ENCODE measurements at regions not wholly inside any gene's neighbourhood (a gene's known extent, or its start where the extent isn't known, plus 50 kb on each side); places are given as distances from the start of the nearest gene placed in this dataset.

DNA sequence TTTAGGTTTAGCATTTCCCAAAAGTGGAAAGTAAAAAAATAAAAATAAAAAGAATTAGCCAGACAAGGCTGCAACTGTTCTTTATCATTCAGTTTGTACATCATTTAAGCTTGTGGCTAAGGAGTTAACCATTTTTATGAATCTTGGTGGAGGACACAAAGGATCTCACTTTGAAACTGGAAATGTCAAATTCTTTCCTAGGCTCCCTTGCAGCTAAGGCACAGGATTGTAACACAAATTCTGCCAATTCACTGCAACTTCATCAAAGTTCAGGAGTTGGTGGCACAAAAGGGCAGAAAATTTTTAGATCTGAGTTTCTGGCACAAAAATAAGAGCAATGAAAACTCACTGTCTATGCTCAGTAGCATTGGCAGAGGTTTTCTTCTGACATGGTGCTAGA lies 211.2 kb upstream of the SYT10 start:
- Histone ChIP-seq H3K36me3 (no peaks in the 10 kb centered on the region), H3K27ac (no peak overlapping the region), H3K9me3 (peaks cover 0 to 11% (median 0%) of the 10 kb centered on the region in 12 donors), H3K27me3 (no peaks in the 10 kb centered on the region), H3K4me3 (no peak overlapping the region), H3K4me1 (no peaks in the 10 kb centered on the region)
- DNase-seq (no peak), ATAC-seq (no peak)
- TF ChIP-seq POLR2A (IDR thresholded peaks at IDR 0.05), result no peak
- TF ChIP-seq, protein P1, sequence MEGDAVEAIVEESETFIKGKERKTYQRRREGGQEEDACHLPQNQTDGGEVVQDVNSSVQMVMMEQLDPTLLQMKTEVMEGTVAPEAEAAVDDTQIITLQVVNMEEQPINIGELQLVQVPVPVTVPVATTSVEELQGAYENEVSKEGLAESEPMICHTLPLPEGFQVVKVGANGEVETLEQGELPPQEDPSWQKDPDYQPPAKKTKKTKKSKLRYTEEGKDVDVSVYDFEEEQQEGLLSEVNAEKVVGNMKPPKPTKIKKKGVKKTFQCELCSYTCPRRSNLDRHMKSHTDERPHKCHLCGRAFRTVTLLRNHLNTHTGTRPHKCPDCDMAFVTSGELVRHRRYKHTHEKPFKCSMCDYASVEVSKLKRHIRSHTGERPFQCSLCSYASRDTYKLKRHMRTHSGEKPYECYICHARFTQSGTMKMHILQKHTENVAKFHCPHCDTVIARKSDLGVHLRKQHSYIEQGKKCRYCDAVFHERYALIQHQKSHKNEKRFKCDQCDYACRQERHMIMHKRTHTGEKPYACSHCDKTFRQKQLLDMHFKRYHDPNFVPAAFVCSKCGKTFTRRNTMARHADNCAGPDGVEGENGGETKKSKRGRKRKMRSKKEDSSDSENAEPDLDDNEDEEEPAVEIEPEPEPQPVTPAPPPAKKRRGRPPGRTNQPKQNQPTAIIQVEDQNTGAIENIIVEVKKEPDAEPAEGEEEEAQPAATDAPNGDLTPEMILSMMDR (IDR thresholded peaks at IDR 0.05), result no peak
- intact Hi-C loops (cut with DNase I), result no loop called here

DNA sequence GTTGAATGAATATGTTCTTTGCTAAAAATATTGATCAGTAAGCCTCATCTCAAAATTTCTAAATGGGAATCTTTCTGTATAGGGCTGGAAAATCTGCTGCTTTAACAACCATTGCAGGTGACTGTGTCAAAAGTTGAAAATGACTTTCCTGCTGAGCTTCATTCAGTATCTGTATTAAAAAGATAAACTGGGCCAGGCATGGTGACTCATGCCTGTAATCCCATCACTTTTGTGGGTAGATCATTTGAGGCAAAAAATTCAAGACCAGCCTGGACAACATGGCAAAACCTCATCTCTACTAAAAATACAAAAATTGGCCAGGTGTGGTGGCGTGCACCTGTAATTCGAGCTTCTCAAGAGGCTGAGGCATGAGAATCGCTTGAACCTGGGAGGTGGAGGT lies 213.7 kb upstream of the SYT10 start:
- ATAC-seq, result no peak
- Histone ChIP-seq H3K27ac (no peak overlapping the region), H3K27me3 (no peaks in the 10 kb centered on the region), H3K4me3 (no peak overlapping the region), H3K4me1 (no peaks in the 10 kb centered on the region), H3K9me3 (peaks cover 0 to 11% (median 0%) of the 10 kb centered on the region in 12 donors), H3K36me3 (no peaks in the 10 kb centered on the region)
- intact Hi-C loops (cut with DNase I), result no loop called here
- WGBS, 4 donors, result 85 to 90% (median 85%) methylated on average over 3 of the region's 3 CpGs
- TF ChIP-seq, protein P1 (IDR thresholded peaks at IDR 0.05), result no peak
- no peak for TF ChIP-seq POLR2A (IDR thresholded peaks at IDR 0.05)
- no peak for DNase-seq

- WGBS, 4 donors, result 35 to 39% (median 37%) methylated on average over 1 of the region's 1 CpG
- DNase-seq (no peak), ATAC-seq (no peak)
- Histone ChIP-seq H3K4me3 (no peak overlapping the region), H3K27ac (no peak overlapping the region), H3K9me3 (peaks cover 0 to 8% (median 0%) of the 10 kb centered on the region in 12 donors), H3K27me3 (no peaks in the 10 kb centered on the region), H3K4me1 (no peaks in the 10 kb centered on the region), H3K36me3 (no peaks in the 10 kb centered on the region)
- no peak for TF ChIP-seq POLR2A (IDR thresholded peaks at IDR 0.05)
- TF ChIP-seq, protein P1 (IDR thresholded peaks at IDR 0.05), result no peak
- intact Hi-C loops (cut with DNase I), result no loop called here
These were observed 214.7 kb upstream of the SYT10 start for GRCh38 chr12:33654313-33654712.

DNA sequence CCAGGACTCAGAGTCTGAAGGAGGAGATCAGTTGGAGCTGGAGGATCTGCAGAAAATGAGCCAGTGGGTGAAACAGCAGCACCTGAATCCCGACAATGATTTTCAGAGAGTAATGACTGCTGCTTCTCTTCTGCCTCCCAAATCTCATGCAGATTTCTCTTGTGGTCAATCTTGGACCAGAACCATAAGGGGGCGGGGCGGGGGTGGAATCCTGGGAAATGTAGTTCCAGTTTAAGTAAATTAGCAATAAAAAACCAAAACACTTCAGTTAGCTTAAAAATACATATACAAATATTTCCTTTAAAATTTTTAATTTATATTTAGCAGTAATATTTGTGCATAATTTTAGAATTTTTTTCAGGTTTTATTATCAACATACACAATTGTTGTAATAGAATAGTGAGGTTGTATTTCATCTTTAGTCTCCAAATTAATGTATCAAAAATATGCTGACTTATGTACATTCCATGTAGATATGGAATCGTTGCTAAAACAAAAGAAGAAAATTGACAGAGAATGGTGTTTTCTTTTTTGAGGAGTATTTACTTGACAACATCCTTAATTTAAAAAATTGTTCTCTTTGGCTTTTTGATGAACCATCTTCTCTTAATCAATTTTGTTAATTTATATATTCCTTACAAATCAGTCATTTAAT lies 223.5 kb upstream of the SYT10 start:
- DNase-seq, result no peak
- Histone ChIP-seq H3K9me3 (no peaks in the 10 kb centered on the region), H3K4me1 (no peaks in the 10 kb centered on the region), H3K4me3 (no peak overlapping the region), H3K27ac (no peak overlapping the region), H3K36me3 (no peaks in the 10 kb centered on the region), H3K27me3 (no peaks in the 10 kb centered on the region)
- intact Hi-C loops (cut with DNase I), result no loop called here
- 70 to 80% (median 77%) methylated on average over 4 of the region's 4 CpGs for WGBS, 4 donors
- TF ChIP-seq, protein P1 (IDR thresholded peaks at IDR 0.05), result no peak
- no peak for TF ChIP-seq POLR2A (IDR thresholded peaks at IDR 0.05)
- ATAC-seq, result no peak

Data from heart left ventricle (tissue), 16 donors.